ENCODE measurements at regions not wholly inside any gene's neighbourhood (a gene's known extent, or its start where the extent isn't known, plus 50 kb on each side); places are given as distances from the start of the nearest gene placed in this dataset.

GRCh38 chr1:34341896-34342295 lies 165.2 kb downstream of the C1orf94 start:
- no peak overlapping the region for H3K9ac ChIP-seq (ENCODE audit: low read length)
- no peak for TF ChIP-seq CTCF (IDR thresholded peaks at IDR 0.05; ENCODE audit: insufficient read depth, low read length, poor library complexity, severe bottlenecking)
- no peak for TF ChIP-seq EZH2phosphoT487 (conservative IDR thresholded peaks at IDR 0.05; ENCODE audit: low read length)
- no peaks in the 10 kb centered on the region for H3K36me3 ChIP-seq (ENCODE audit: low read length)
- H3K9me2 ChIP-seq (replicated peaks; ENCODE audit: insufficient read depth, low read length), result no peaks in the 10 kb centered on the region
- H3K27me3 ChIP-seq (ENCODE audit: low read length), result no peaks in the 10 kb centered on the region
- no peaks in the 10 kb centered on the region for H4K20me1 ChIP-seq (ENCODE audit: low read depth, low read length)
- H3F3A ChIP-seq (ENCODE audit: insufficient read depth), result no peaks in the 10 kb centered on the region
- no peaks in the 10 kb centered on the region for H3K79me2 ChIP-seq (ENCODE audit: insufficient read depth, low read length)
- H2AFZ ChIP-seq (ENCODE audit: low read depth, low read length, severe bottlenecking), result no peak overlapping the region
- no peaks in the 10 kb centered on the region for H3K9me3 ChIP-seq (ENCODE audit: insufficient read depth, low read length)
- H3K4me3 ChIP-seq (ENCODE audit: insufficient read depth, low read length, poor library complexity, severe bottlenecking), result no peak overlapping the region
- H3K4me2 ChIP-seq (ENCODE audit: low read depth, low read length, poor library complexity, severe bottlenecking), result no peak overlapping the region
- no peak overlapping the region for H3K27ac ChIP-seq (ENCODE audit: low read depth, low read length)

- Histone ChIP-seq H2AFZ (ENCODE audit: low read depth, low read length, severe bottlenecking) (no peak overlapping the region), H3K9me2 (replicated peaks; ENCODE audit: insufficient read depth, low read length) (no peaks in the 10 kb centered on the region), H3K4me2 (ENCODE audit: low read depth, low read length, poor library complexity, severe bottlenecking) (no peak overlapping the region), H3K9ac (ENCODE audit: low read length) (no peak overlapping the region), H3F3A (ENCODE audit: insufficient read depth) (no peaks in the 10 kb centered on the region), H3K27me3 (ENCODE audit: low read length) (no peaks in the 10 kb centered on the region), H4K20me1 (ENCODE audit: low read depth, low read length) (no peaks in the 10 kb centered on the region), H3K4me3 (ENCODE audit: insufficient read depth, low read length, poor library complexity, severe bottlenecking) (no peak overlapping the region), H3K36me3 (ENCODE audit: low read length) (no peaks in the 10 kb centered on the region), H3K79me2 (ENCODE audit: insufficient read depth, low read length) (no peaks in the 10 kb centered on the region), H3K9me3 (ENCODE audit: insufficient read depth, low read length) (no peaks in the 10 kb centered on the region), H3K27ac (ENCODE audit: low read depth, low read length) (no peak overlapping the region)
- no peak for TF ChIP-seq CTCF (IDR thresholded peaks at IDR 0.05; ENCODE audit: insufficient read depth, low read length, poor library complexity, severe bottlenecking)
- no peak for TF ChIP-seq EZH2phosphoT487 (conservative IDR thresholded peaks at IDR 0.05; ENCODE audit: low read length)
Measured at GRCh38 chr1:34342334-34342733, 165.6 kb downstream of the C1orf94 start.

- H2AFZ ChIP-seq (ENCODE audit: low read depth, low read length, severe bottlenecking), result no peak overlapping the region
- H3K36me3 ChIP-seq (ENCODE audit: low read length), result no peaks in the 10 kb centered on the region
- no peaks in the 10 kb centered on the region for H4K20me1 ChIP-seq (ENCODE audit: low read depth, low read length)
- H3K27me3 ChIP-seq (ENCODE audit: low read length), result no peaks in the 10 kb centered on the region
- no peak overlapping the region for H3K9ac ChIP-seq (ENCODE audit: low read length)
- no peaks in the 10 kb centered on the region for H3K9me3 ChIP-seq (ENCODE audit: insufficient read depth, low read length)
- no peaks in the 10 kb centered on the region for H3K79me2 ChIP-seq (ENCODE audit: insufficient read depth, low read length)
- no peak overlapping the region for H3K4me3 ChIP-seq (ENCODE audit: insufficient read depth, low read length, poor library complexity, severe bottlenecking)
- no peak overlapping the region for H3K27ac ChIP-seq (ENCODE audit: low read depth, low read length)
- H3K4me2 ChIP-seq (ENCODE audit: low read depth, low read length, poor library complexity, severe bottlenecking), result no peak overlapping the region
- H3F3A ChIP-seq (ENCODE audit: insufficient read depth), result no peaks in the 10 kb centered on the region
- TF ChIP-seq CTCF (IDR thresholded peaks at IDR 0.05; ENCODE audit: insufficient read depth, low read length, poor library complexity, severe bottlenecking) (no peak), EZH2phosphoT487 (conservative IDR thresholded peaks at IDR 0.05; ENCODE audit: low read length) (no peak)
- no peaks in the 10 kb centered on the region for H3K9me2 ChIP-seq (replicated peaks; ENCODE audit: insufficient read depth, low read length)
Measured at GRCh38 chr1:34346128-34346527, 169.4 kb downstream of the C1orf94 start.

Data from SU-DHL-6 (cell line).